GM12873 (cell line): ENCODE measurements at regions not wholly inside any gene's neighbourhood (a gene's known extent, or its start where the extent isn't known, plus 50 kb on each side); places are given as distances from the start of the nearest gene placed in this dataset.

Source experiments
- CTCF ChIP-seq: IDR thresholded peaks from 2 replicates; pipeline ENCODE4 v1.5.1; 2012; ENCODE audit warnings: low read depth, mild to moderate bottlenecking, moderate library complexity, low read length, control low read depth; ENCODE audit not compliant: insufficient read depth; ENCODE audit errors: missing control alignments

- TF ChIP-seq CTCF: no peak
Observed at GRCh38 chr13:103250071-103250470, 183.9 kb upstream of the SLC10A2 start.

- no peak for TF ChIP-seq CTCF
Observed at GRCh38 chr13:103246581-103247200, 180.5 kb upstream of the SLC10A2 start.

- TF ChIP-seq CTCF: no peak
Observed at GRCh38 chr13:103243495-103243894, 177.3 kb upstream of the SLC10A2 start.

GRCh38 chr13:103238441-103238840 lies 172.2 kb upstream of the SLC10A2 start:
- TF ChIP-seq CTCF: no peak

GRCh38 chr13:103236213-103236612 lies 170.0 kb upstream of the SLC10A2 start:
- no peak for TF ChIP-seq CTCF

- TF ChIP-seq CTCF: no peak
Observed at GRCh38 chr13:103229674-103230073, 163.5 kb upstream of the SLC10A2 start.

GRCh38 chr13:103224804-103225203 lies 158.6 kb upstream of the SLC10A2 start:
- no peak for TF ChIP-seq CTCF
